GM19328 (cell line): ENCODE measurements at regions not wholly inside any gene's neighbourhood (a gene's known extent, or its start where the extent isn't known, plus 50 kb on each side); places are given as distances from the start of the nearest gene placed in this dataset.

Experiments used
- ATAC-seq: cut with Tn5 transposase; IDR thresholded peaks from one replicate; pipeline ENCODE4 v1.9.1; 2021; ENCODE audit warnings: mild to moderate bottlenecking, moderate library complexity; ENCODE audit not compliant: unreplicated experiment

DNA sequence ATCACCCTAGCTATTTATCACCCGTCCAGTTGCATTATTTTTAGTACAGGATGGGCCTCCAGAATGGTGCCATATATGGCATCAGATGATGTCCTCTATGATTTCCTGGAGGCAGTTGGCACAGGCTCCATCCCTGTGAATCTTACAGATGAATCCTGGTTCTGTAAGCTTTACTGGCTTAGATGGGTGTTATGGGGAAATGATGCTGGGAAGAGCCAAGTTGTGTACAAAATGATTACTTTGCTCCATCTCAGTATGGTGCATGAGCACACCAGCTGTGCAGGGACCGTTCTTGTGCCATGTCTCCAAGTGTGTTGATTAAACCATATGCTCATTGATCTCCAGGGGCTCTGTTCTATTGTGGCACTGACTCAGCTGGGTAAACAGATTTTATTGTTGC is 755.7 kb downstream of the TLR4 start:
- ATAC-seq: no peak

DNA sequence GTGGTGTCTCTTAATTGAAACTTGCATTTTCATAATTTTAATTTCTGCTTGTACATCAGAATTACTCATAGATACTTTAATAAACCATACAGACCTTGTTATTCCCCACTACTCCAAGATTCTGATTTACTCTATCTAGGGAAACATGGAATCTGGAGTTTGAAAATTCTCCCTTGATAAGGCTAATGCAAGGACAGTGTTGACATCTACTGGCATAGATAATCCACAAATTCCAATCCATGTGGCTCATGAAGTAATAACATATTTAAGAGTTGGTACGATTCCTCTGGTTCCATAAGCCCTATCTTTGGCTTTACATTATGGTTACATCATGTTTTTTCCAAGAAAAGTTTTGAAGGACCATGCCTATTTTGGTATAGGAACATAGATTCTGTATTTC is 759.2 kb downstream of the TLR4 start:
- no peak for ATAC-seq

DNA sequence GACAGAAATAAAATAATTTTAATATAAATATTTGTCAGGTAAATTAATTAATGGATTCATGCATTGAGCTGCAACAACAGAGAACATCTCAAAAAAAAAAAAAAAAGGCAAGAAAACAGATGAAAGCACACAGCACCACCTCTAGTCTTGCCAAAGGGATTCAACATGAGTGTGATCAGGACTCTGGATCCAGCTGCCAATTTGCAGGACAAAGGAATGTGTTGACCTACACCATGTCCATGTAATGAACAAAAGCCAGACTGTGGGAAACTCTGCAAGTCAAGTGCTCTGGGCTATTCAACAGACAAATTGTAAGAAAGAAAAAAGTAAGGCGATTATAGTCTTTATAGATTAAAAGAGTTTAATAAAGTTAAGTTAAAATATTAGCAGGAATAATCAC is 769.3 kb downstream of the TLR4 start:
- no peak for ATAC-seq

DNA sequence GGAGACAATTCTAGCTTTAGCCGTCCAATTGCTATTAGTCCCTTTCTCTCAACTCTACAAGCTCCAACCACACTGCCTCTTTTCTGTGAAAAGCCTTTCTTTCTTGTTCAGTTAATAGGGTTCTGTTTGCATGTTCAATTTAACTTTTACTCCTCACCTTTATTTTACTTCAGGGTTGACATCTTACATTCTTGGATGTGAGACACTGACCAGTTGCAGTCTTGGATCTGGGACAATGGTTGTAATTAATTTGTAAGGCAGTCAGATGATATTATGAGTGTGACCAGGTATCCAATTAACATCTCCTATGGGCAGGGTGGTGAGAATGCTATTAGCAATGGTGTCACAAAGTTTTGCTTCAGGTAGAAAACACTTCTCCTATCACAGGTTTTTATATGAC is 774.5 kb downstream of the TLR4 start:
- ATAC-seq: no peak

DNA sequence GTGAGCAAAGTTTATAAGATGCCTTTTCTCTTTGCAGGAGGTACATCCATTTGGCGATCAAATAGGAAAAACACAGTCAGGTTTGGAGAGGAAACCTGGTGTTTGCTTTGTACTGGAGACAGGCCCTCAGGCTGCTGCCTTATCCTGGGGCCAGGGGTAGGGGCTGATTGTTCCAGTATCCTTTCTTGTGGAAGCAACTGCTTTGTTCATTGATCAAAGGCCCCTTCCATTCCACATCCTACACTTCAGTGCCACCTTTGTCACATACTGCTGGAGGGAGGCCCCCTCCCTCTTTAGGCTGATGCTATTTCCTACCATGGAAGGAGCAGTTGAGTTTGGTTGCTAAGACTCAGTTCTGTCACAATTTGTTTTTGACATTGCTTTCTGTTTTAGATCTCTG is 778.1 kb downstream of the TLR4 start:
- no peak for ATAC-seq

DNA sequence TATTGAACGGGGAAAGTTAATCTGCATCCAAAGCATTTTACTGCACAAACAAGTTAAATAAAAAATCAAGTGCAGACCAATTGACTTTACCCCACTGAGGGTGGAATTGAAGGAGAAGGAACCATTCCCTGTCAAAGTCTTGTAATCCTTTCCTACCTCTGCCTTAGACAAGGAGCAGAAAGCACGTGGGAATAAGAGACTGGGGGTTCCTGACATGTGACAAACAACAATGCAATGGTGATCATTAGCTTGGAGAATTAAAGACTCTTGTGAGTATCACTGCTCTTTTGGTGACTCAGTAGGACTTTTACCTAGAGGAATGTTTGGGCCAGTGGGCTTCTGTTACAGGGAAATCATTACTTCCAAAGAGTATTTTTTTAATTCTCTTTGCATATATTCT is 779.5 kb downstream of the TLR4 start:
- ATAC-seq: no peak

DNA sequence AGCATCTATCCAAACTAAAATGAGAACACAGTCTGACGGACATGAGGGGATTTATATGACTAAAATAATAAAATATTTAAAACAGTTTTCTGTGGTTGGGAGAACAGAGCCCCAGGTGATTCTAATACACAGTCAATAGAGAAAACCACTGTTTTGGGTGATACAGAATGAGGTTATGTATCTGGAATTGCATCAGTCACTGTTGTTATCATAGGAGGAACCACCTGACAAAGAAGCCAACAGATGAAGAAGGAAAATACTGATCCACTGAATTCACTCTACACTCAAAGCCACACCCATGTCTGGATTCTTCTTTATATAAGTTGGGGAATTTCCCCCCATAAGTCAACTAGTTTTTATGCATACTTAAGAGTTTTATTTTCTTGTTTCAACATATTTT is 799.0 kb downstream of the TLR4 start:
- ATAC-seq: no peak

DNA sequence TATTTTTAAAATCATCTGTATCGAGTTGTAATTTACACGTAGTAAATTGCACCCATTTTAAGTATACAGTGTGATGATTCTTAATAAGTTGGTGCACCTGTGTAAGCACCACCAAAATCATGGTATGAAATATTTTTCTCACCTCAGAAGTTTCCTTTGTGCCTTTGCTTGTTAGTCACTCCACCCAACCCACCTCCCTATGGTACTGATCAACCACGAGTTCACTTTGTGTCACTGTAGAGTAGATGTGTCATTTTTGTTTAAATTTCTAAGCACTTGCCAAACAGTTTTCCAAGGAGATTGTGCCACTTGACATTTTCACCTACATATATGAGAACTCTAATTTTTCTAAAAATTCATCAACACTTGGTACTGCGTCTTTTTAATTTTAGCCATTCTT is 806.5 kb downstream of the TLR4 start:
- no peak for ATAC-seq

DNA sequence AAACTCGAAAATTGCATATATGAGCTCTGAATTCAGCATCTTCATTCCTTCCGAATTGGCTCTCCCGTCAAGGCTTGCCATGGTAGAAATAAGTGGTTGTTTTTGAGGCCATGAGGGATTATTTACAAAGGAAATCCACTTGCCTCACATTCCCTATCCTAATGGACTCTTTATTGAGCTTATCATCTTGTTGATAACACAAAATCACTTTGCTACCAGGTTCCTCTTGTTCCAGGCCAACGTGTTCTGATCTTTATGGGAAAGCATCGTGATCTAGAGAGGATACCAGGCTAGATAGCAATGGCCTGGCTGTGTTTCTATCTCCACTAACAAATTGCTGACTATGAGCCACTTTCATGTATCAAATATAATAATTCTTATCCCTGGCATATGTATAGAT is 811.7 kb downstream of the TLR4 start:
- no peak for ATAC-seq

DNA sequence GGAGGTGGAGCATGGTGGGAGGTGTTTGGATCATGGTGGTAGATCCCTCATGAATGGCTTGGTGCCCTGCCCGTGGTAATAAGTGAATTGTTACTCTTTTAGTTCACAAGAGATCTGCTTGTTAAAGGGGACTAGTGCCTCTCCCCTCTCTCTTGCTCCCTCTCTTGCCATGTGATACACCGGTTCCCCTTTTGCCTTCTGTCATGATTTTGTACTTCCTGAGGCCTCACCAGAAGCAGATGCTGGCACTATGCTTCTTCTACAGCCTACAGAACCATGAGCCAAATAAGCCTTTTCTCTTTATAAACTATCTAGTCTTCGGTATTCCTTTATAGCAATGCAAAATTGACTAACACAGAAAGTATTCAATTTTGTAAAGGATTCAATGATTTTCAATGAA is 817.1 kb downstream of the TLR4 start:
- ATAC-seq: no peak

DNA sequence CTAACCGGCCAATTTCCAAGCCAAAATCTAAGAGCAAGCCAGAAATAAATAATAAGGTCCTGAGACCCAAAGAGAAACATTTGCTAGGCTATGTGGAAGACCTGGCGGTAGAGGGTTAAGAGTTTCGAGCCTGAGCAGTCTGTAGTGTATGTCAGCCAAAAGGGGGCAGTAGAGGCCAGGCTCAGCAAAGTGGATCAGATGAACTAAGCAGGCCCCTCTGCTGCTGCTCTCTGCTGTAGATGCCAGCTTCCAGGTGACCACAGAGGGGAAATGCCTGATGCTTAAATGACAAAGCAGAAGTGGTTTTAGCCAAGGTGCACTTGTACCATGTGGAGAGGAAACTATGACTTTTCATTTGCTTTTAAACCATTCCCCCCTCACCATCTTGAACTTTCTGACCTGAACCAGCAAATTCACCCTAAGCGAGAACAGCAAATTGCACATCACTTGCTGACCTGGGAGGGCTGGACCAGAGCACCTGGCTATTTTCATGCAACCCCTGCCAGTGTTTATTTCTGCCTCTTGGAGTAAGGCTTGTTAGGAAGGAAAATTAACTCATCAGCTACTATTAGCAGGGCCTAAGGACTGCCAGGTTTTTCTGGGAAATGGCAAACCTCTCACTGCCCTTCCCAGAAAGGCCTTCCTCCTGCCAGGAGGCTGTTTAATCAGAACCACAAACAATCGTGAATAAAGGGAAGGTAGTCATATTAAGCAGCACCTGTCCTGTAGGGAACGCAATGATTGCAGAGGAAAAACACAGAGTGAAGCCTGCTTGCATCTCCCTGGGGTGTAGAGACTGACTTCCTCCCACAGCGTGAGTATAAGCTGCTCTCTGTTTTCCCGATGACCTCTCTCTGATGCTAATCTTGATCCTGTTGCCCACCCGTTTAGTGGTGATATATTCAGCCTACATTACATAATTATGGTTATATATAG is 818.2 kb downstream of the TLR4 start:
- ATAC-seq: peak; percentile 84

DNA sequence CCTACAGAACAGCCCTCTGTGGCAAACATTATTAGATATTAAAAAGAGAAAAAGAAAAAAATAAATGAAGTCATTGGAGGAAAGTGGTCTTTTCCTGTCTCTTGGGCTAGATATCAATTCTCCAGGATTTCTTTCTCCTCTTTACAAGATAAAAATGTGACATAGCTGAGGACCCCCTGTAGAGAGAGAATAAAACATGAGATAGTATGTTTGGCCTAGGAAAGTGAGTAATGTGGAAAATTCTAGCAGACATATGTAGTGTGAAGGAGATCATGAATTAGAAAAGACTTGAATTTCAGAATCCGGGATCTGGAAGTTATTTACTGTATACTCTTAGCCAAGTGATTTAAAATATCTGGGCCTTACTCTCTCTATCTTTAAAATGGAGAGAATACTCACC is 823.1 kb downstream of the TLR4 start:
- ATAC-seq: no peak

DNA sequence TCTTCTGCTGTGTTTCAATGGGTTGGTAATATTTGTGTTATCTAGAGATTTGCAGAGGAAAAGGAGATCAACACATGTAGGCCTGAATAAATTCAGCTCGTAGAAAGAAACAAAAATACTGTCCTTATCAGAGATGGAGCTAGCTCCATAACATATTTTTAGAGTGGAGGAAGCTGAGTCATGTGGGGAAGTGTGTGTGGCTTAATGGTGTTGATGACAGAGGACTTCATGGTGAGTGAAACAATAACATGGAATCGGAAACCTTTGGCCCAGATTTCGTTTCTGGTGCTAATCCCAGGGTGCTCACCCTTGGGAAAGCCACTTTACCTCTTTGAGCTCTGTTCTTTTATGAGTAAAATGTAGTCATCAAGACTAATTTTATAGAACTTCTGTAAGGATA is 825.0 kb downstream of the TLR4 start:
- peak; percentile 39 for ATAC-seq

DNA sequence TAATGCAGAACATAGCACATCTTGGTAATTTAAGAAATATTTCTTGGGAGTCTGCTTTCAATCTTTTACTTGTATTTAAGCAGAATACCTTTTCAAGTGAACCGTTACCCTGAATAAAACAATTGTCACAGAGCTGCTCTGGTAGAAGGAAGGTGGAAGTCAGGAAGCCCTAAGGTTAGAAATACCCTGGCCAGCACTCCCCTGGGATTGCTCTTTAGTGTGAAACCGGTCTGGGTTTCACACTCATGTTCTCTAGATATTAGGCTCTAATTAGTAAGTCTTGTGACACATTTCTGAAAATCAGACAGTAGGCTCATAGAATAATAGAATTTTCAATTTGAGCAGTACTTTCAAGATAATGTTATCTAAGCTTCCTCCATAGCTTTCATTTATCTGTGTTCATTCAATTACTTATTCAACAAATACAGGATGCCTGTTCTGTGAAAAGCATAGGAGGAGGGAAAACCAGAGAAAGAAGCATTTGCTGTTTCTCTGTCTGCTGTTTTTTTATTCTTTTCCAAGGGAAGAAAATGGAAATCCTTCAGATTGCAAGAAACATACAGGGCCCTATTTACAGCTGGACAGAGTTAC is 825.5 kb downstream of the TLR4 start:
- peak; percentile 77 for ATAC-seq

DNA sequence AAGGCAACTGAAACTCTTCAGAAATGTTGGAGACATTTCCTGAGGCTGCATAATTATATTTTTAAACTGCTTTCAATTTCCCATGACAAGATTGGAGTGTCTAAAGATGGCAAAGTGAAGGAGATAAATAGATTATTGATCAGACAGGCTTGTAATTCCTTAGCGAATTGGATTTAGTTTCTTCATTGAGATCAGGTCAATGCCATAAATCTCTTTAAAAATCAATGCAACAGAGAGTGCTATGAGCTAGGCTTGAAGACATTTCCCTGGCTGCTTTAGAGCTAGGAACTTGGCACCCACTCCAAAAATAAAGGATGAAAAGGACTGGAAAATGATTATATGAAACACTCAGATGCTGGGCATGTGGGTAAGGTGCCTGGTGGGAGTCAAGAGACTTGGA is 828.4 kb downstream of the TLR4 start:
- no peak for ATAC-seq

DNA sequence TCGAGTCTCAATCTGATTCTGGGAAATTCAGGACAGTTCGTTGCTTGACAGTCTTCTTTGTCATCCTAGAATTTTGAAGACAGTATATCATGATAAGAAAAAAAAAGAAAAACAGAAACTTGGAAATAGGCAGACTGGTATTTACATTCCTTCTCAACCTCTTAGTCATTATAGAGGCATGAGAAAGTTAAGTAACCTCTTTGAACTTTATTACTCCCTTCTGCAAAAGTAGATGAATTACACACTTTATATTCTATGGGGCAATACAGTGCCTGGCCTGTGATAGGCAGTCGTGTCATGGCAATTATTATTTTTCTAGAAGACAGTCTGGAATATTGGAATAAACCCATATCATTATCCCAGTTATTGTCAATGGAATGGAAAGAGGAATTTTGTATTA is 828.9 kb downstream of the TLR4 start:
- no peak for ATAC-seq

DNA sequence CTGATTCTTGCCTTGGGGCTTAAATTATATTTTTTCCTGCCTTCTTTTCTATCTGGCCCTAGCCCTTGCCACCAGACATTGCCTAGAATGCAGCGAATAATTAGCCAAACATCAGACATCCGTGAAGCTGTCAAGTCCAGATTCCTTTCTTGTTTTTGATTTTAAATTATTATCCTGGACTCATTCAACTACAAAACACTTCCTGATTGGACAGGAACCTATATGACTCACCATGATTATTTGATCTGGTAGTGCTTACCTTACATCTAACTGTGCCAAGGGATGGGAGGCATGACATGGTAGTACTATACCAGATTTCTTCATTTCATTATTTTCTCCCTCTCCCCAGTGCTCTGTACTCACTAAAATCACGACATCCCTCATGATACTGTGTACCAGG is 829.6 kb downstream of the TLR4 start:
- no peak for ATAC-seq

DNA sequence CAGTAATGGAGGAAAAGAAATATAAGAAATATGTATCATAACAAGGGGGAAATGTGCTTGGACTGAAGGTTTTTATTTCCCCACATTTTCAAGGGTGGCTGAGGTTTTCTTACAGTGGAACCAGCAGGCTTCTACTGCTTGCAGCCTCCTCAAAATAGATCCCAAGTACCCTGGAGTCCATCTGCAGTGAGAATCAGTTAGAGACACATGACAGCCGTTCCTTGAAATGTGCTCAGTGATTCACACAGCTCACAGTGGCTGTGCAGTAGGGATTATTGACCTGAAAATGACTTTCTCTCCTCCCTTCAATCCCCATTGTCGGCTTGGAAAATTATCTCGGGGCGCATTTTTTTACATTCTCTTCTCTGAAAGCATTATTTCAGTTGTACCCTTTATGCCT is 832.0 kb downstream of the TLR4 start:
- ATAC-seq: no peak

DNA sequence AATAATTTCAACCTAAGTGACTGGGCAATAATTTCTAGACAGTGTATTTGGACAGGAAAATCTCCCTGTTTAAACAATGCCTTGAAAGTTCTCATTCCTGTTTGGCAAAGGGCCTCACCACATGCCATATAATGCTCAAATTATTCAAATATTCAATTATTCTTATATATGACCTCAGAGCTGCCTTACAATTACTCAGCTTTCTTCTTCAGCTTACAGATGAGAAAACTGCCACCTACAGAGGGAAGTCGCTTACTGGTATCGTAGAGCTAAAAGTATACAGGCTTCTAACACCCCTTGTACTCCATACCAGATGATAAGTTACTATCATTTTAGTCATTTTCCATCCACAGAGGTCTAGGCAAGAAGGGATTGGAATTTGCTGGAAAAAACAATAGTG is 830.3 kb downstream of the BRINP1 start:
- ATAC-seq: no peak

DNA sequence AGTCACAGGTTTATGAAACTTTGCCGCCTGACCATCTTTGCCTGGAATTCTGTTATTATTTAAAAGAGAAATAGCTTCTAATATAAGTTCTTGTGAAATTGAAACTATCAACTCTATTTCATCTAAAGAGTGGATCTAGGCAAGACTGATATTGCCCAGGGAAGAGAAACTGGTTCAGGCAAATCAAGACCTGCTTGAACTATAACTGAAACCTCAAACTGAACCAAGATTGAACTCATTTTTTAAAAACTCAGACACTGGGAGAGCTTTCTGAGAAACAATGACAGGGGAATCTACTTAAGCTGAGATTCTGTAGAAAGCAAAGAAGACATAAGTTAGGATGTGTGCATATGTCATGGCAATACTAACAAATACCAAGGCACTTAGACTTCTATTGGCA is 815.8 kb downstream of the BRINP1 start:
- ATAC-seq: no peak

DNA sequence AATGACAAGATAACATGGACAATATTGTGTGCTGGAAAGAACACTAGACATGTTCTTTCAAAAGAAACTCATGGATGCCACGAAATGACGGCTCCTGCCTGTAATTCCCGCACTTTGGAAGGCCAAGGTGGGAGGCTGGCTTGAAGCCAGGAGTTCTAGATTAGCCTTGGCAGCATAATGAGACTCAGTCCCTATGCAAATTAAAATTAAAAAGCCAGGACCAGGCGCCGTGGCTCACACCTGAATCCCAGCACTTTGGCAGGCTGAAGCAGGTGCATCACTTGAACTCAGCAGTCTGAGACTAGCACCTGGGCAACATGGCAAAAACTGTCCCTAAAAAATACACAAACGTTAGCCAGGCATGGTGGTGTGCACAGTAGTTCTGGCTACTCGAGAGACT is 814.2 kb downstream of the BRINP1 start:
- ATAC-seq: no peak

DNA sequence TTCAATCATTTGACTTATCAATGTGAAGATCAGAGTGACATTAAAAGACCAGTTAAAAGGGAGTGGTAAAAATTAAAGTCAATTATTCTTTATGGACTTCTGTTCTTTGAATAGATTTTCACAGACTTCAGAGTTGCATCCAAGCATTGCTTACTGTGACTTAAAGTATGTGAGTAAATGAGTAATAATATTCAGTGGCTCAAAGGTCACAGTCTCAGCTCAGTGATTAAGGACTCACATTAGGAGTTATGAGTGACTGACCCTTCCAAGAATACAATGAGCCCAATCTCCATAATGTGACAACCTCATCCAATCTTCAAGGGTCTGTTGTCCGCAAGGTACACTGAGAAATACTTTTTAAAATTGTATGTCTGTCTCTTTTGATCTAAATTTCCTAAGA is 811.2 kb downstream of the BRINP1 start:
- ATAC-seq: no peak

DNA sequence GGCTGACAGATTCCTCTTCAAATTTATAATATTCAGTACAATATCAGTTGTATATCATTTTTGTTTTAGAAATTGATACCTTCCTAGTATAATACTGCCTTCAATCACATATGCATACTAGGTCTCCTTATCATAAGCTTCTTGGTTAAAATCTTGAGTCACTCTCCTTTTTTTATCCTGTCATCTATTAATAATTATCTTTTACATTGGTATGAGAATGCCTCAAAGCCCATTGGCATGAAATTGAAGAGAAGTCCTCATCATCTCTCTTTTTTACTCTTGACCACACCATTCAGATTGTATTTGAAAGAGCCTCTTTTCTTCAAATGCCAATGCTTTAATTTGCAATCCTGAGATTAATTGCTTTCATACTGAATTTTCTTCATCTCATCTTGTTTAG is 810.3 kb downstream of the BRINP1 start:
- ATAC-seq: no peak
